DOHH2 (cell line): ENCODE measurements at regions not wholly inside any gene's neighbourhood (a gene's known extent, or its start where the extent isn't known, plus 50 kb on each side); places are given as distances from the start of the nearest gene placed in this dataset.

Source experiments
- CTCF ChIP-seq: fragments of 200-600 bp; sonication (generic); IDR thresholded peaks from one replicate; pipeline ENCODE4 v1.5.1; 2014; ENCODE audit warnings: antibody characterized with exemption, mild to moderate bottlenecking, low read depth, low read length; ENCODE audit not compliant: poor library complexity, severe bottlenecking
- EZH2phosphoT487 ChIP-seq: fragments of 200-600 bp; sonication (generic); IDR thresholded peaks from 2 replicates; pipeline ENCODE4 v1.6.1; 2017; ENCODE audit warnings: borderline replicate concordance, mild to moderate bottlenecking, antibody characterized with exemption, low read length, moderate library complexity, mixed read lengths

GRCh38 chr10:108566316-108567107 lies 1356.8 kb downstream of the XPNPEP1 start:
- TF ChIP-seq CTCF (no peak), EZH2phosphoT487 (no peak)
